Endothelial cell of umbilical vein (primary cell): ENCODE measurements at regions not wholly inside any gene's neighbourhood (a gene's known extent, or its start where the extent isn't known, plus 50 kb on each side); places are given as distances from the start of the nearest gene placed in this dataset.

Experiments
- BruUV-seq: library from RNA; stranded (reverse); fragments of 400-500 nt; replicated peaks from 2 replicates; lab custom pipeline; 2021; lab: Mats Ljungman, UMichigan
- CTCF ChIA-PET: fragments of 300-600, 350-600 bp; sonication (Branson Sonifier 250); formaldehyde crosslinking; loops from one replicate; lab custom pipeline; 2021; ENCODE audit warnings: antibody characterized with exemption, inconsistent platforms; lab: Charles Lee
- POLR2A ChIA-PET: fragments of 300-600, 350-600 bp; sonication (Branson Sonifier 250); formaldehyde crosslinking; loops from one replicate; lab custom pipeline; 2021; ENCODE audit warnings: antibody characterized with exemption, inconsistent platforms; lab: Charles Lee
- DNase-seq: peaks from one replicate; pipeline ENCODE4 v3.0.0-alpha.2; 2011; ENCODE audit warnings: low read depth, low spot score
- FAIRE-seq: peaks from 2 replicates; lab custom pipeline; 2011; peaks lifted over from hg19 to GRCh38; lab: Jason Lieb, UNC
- H2AFZ ChIP-seq: 2 replicates; pipeline ENCODE4 v1.6.0; 2012; ENCODE audit warnings: low read depth, low read length, control low read depth, inconsistent platforms
- H3K27ac ChIP-seq: 2 replicates; pipeline ENCODE4 v1.5.1; 2011; ENCODE audit warnings: low read depth, mild to moderate bottlenecking, control low read depth, low read length, moderate library complexity; ENCODE audit not compliant: insufficient read depth
- H3K27me3 ChIP-seq, 2 experiments: 2 replicates each; pipeline versions ENCODE4 v1.6.0 to v1.6.1; 2011; ENCODE audit warnings: low read length in 2 of 2, mixed read lengths in 1 of 2; ENCODE audit not compliant: control insufficient read depth in 2 of 2, insufficient read depth in 2 of 2
- H3K36me3 ChIP-seq, 2 experiments: 2 replicates in 1 of 2; 3 replicates in 1 of 2; pipeline ENCODE4 v1.5.1; 2011; ENCODE audit warnings: low read length in 2 of 2, mild to moderate bottlenecking in 1 of 2, moderate library complexity in 1 of 2; ENCODE audit not compliant: control insufficient read depth in 2 of 2, insufficient read depth in 2 of 2; ENCODE audit errors: extremely low read depth in 1 of 2
- H3K4me1 ChIP-seq: 3 replicates; pipeline ENCODE4 v1.5.1; 2011; ENCODE audit warnings: mild to moderate bottlenecking, low read length; ENCODE audit not compliant: control insufficient read depth, insufficient read depth; ENCODE audit errors: extremely low read depth
- H3K4me2 ChIP-seq: 2 replicates; pipeline ENCODE4 v1.6.1; 2011; ENCODE audit warnings: low read length, control low read depth, mixed read lengths; ENCODE audit not compliant: insufficient read depth
- H3K4me3 ChIP-seq, 3 experiments: fragments of 200-600 bp in 1 of 3; sonication (generic), shearing (Covaris generic) in 1 of 3; replicated peaks in 1 of 3; 2 replicates each; pipeline ENCODE4 v1.5.1; 2011 to 2016; ENCODE audit warnings: control low read depth in 3 of 3, low read length in 3 of 3, mild to moderate bottlenecking in 2 of 3, inconsistent platforms in 1 of 3, low read depth in 1 of 3, moderate library complexity in 1 of 3; ENCODE audit not compliant: insufficient read depth in 1 of 3
- H3K79me2 ChIP-seq: 2 replicates; pipeline ENCODE4 v1.6.0; 2012; ENCODE audit warnings: low read length, inconsistent platforms; ENCODE audit not compliant: control insufficient read depth, insufficient read depth
- H3K9ac ChIP-seq: replicated peaks from 2 replicates; pipeline ENCODE3; 2011; ENCODE audit warnings: low read length, control low read depth; ENCODE audit not compliant: insufficient read depth; ENCODE audit errors: extremely low read depth
- H3K9me1 ChIP-seq: replicated peaks from 3 replicates; pipeline ENCODE4 v1.6.0; 2011; ENCODE audit warnings: mild to moderate bottlenecking, low read length; ENCODE audit not compliant: control insufficient read depth, insufficient read depth; ENCODE audit errors: extremely low read depth
- H3K9me3 ChIP-seq: replicated peaks from 2 replicates; pipeline ENCODE4 v1.5.1; 2012; ENCODE audit warnings: low read length, inconsistent platforms; ENCODE audit not compliant: control insufficient read depth, insufficient read depth
- H4K20me1 ChIP-seq: replicated peaks from 2 replicates; pipeline ENCODE3; 2011; ENCODE audit warnings: mild to moderate bottlenecking, low read length; ENCODE audit not compliant: control insufficient read depth, insufficient read depth; ENCODE audit errors: extremely low read depth
- CTCF ChIP-seq, 2 donors: IDR thresholded peaks; 1 replicate in 1 of 2; 2 replicates in 1 of 2; pipeline ENCODE4 v1.5.1; 2011; ENCODE audit warnings: low read length in 2 of 2, mild to moderate bottlenecking in 2 of 2, moderate library complexity in 2 of 2, control low read depth in 1 of 2, inconsistent platforms in 1 of 2, low read depth in 1 of 2; ENCODE audit not compliant: insufficient read depth in 1 of 2; ENCODE audit errors: extremely low read depth in 1 of 2
- EZH2 ChIP-seq: IDR thresholded peaks from 2 replicates; pipeline ENCODE4 v1.6.1; 2012; ENCODE audit warnings: borderline replicate concordance, low read depth, mild to moderate bottlenecking, moderate library complexity, low read length, inconsistent platforms; ENCODE audit not compliant: severe bottlenecking
- FOS ChIP-seq: IDR thresholded peaks from 2 replicates; pipeline ENCODE4 v1.6.1; 2011; ENCODE audit warnings: mild to moderate bottlenecking, low read length, moderate library complexity, borderline replicate concordance; ENCODE audit not compliant: insufficient read depth
- GATA2 ChIP-seq: IDR thresholded peaks from 2 replicates; pipeline ENCODE4 v1.7.0; 2011; ENCODE audit warnings: low read depth, mild to moderate bottlenecking, moderate library complexity, mixed read lengths, low read length; ENCODE audit not compliant: insufficient read length, insufficient read depth
- dilution Hi-C: fragments of 300-500 bp; cut with MboI; formaldehyde crosslinking; loops from one replicate; pipeline ENCODE4 v1.15.0; 2019; ENCODE audit warnings: low sequenced_read_pairs; ENCODE audit not compliant: extremely low pct_ligation_motif_present
- intact Hi-C: fragments of 100-400 bp; cut with micrococcal nuclease; formaldehyde crosslinking; loops from one replicate; pipeline ENCODE4 v1.10.0; 2022
- TF ChIP-seq, protein P1 (sequence below): IDR thresholded peaks from 2 replicates; pipeline ENCODE4 v1.6.1; 2011; ENCODE audit not compliant: insufficient read depth, insufficient read length

- Histone ChIP-seq H3K27ac (no peak overlapping the region), H3K27me3 (no peaks in the 10 kb centered on the region), H3K4me1 (peaks cover 7% of the 10 kb centered on the region), H3K4me2 (no peak overlapping the region), H3K9me3 (no peaks in the 10 kb centered on the region), H3K9me1 (no peaks in the 10 kb centered on the region), H3K79me2 (no peaks in the 10 kb centered on the region), H4K20me1 (no peaks in the 10 kb centered on the region), H3K9ac (no peak overlapping the region), H2AFZ (no peak overlapping the region), H3K4me3 (no peak overlapping the region), H3K36me3 (no peaks in the 10 kb centered on the region)
- CTCF ChIA-PET, result interaction anchor here (0.7 to 1.4 kb wide), 3 partner anchors 14 to 337 kb away, joined by 3 to 4 read pairs (median 3); no protein-coding TSS in a partner anchor
- intact Hi-C loops (no loop called here), dilution Hi-C loops (no loop called here)
- TF ChIP-seq GATA2, result no peak
- TF ChIP-seq EZH2, result no peak
- TF ChIP-seq, protein P1, sequence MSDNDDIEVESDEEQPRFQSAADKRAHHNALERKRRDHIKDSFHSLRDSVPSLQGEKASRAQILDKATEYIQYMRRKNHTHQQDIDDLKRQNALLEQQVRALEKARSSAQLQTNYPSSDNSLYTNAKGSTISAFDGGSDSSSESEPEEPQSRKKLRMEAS, result no peak
- TF ChIP-seq CTCF (IDR thresholded peaks at IDR 0.05; ENCODE audit: extremely low read depth in 1 of 2, insufficient read depth in 1 of 2, low read depth in 1 of 2, low read length in 2 of 2), result no peak
- TF ChIP-seq FOS, result no peak
- no peak for DNase-seq
- POLR2A ChIA-PET, result no interaction called here
- BruUV-seq, result no TSS peak
- FAIRE-seq, result no peak
Measured at GRCh38 chr4:155616117-155616516, 50.5 kb upstream of the GUCY1A1 start.
